ENCODE measurements at regions not wholly inside any gene's neighbourhood (a gene's known extent, or its start where the extent isn't known, plus 50 kb on each side); places are given as distances from the start of the nearest gene placed in this dataset.

DNA sequence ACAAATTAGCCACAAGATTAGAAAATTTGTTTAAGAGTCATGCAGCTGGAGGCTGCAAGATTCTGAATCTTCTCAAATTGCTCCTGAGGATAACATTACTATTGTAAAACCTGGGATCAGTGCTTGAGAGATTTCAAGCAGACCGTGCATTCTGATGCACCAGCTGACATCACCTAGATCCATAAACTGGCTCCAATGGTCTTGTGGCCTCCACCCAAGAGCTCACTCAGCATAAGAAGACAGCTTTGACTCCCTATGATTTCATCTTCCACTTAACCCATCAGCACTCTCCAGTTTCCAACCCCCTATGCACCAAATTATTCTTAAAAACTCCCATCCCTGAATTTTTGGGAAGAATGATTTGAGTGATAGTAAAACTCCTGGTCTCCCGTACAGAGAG lies 1007.9 kb upstream of the TENM4 start:
- TF ChIP-seq, protein P1, sequence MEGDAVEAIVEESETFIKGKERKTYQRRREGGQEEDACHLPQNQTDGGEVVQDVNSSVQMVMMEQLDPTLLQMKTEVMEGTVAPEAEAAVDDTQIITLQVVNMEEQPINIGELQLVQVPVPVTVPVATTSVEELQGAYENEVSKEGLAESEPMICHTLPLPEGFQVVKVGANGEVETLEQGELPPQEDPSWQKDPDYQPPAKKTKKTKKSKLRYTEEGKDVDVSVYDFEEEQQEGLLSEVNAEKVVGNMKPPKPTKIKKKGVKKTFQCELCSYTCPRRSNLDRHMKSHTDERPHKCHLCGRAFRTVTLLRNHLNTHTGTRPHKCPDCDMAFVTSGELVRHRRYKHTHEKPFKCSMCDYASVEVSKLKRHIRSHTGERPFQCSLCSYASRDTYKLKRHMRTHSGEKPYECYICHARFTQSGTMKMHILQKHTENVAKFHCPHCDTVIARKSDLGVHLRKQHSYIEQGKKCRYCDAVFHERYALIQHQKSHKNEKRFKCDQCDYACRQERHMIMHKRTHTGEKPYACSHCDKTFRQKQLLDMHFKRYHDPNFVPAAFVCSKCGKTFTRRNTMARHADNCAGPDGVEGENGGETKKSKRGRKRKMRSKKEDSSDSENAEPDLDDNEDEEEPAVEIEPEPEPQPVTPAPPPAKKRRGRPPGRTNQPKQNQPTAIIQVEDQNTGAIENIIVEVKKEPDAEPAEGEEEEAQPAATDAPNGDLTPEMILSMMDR (conservative IDR thresholded peaks at IDR 0.05; ENCODE audit: low read depth, low read length) = no peak
- TF ChIP-seq EZH2phosphoT487 (IDR thresholded peaks at IDR 0.05; ENCODE audit: borderline replicate concordance, low read length) = no peak

Measured in PC-3 (cell line).